BLaER1 (cell line): ENCODE measurements at regions not wholly inside any gene's neighbourhood (a gene's known extent, or its start where the extent isn't known, plus 50 kb on each side); places are given as distances from the start of the nearest gene placed in this dataset.
"Not testable (repeated sequence)": the region's sequence is repeated elsewhere in the genome, so short reads cannot be mapped to it uniquely, and the experiment has no call there.

ENCODE experiments used
- H3K27ac ChIP-seq: shearing (Covaris generic); formaldehyde crosslinking; 2 replicates; pipeline ENCODE4 v1.8.1; 2022
- H3K27me3 ChIP-seq: shearing (Covaris generic); formaldehyde crosslinking; 2 replicates; pipeline ENCODE4 v1.8.1; 2022
- H3K36me3 ChIP-seq: shearing (Covaris generic); formaldehyde crosslinking; 2 replicates; pipeline ENCODE4 v1.8.1; 2022
- H3K4me1 ChIP-seq: shearing (Covaris generic); formaldehyde crosslinking; 2 replicates; pipeline ENCODE4 v1.8.1; 2022
- H3K4me2 ChIP-seq: shearing (Covaris generic); formaldehyde crosslinking; 2 replicates; pipeline ENCODE4 v1.8.1; 2022
- H3K4me3 ChIP-seq: shearing (Covaris generic); formaldehyde crosslinking; 2 replicates; pipeline ENCODE4 v1.8.1; 2022
- H3K9ac ChIP-seq: shearing (Covaris generic); formaldehyde crosslinking; 2 replicates; pipeline ENCODE4 v1.8.1; 2022
- H3K9me3 ChIP-seq: shearing (Covaris generic); formaldehyde crosslinking; 2 replicates; pipeline ENCODE4 v1.8.1; 2022
- H4K20me1 ChIP-seq: shearing (Covaris generic); formaldehyde crosslinking; 2 replicates; pipeline ENCODE4 v1.8.1; 2022
- Cebpa-rat ChIP-seq: shearing (Covaris generic); IDR thresholded peaks from 2 replicates; pipeline ENCODE4 v1.8.1; 2022

- no peaks in the 10 kb centered on the region for H4K20me1 ChIP-seq
- no peak overlapping the region for H3K4me3 ChIP-seq
- no peak overlapping the region; the same call in 1 of the 2 replicates for H3K4me2 ChIP-seq
- H3K4me1 ChIP-seq, result no peaks in the 10 kb centered on the region
- no peaks in the 10 kb centered on the region for H3K9me3 ChIP-seq
- no peaks in the 10 kb centered on the region for H3K27me3 ChIP-seq
- H3K9ac ChIP-seq, result no peak overlapping the region
- no peak overlapping the region for H3K27ac ChIP-seq
- no peak for TF ChIP-seq Cebpa-rat
- no peaks in the 10 kb centered on the region for H3K36me3 ChIP-seq
Measured at GRCh38 chr3:557972-558371, 361.4 kb downstream of the CHL1 start.

- H3K9me3 ChIP-seq, result no peaks in the 10 kb centered on the region
- H3K27ac ChIP-seq, result no peak overlapping the region
- no peak overlapping the region for H3K9ac ChIP-seq
- H3K4me1 ChIP-seq, result no peaks in the 10 kb centered on the region
- H3K4me3 ChIP-seq, result no peak overlapping the region
- H4K20me1 ChIP-seq, result no peaks in the 10 kb centered on the region
- TF ChIP-seq Cebpa-rat, result no peak
- no peak overlapping the region for H3K4me2 ChIP-seq
- H3K36me3 ChIP-seq, result no peaks in the 10 kb centered on the region
- no peaks in the 10 kb centered on the region for H3K27me3 ChIP-seq
Measured at GRCh38 chr3:567488-568185, 371.1 kb downstream of the CHL1 start.

- H3K4me2 ChIP-seq, H3K9ac ChIP-seq, H3K27me3 ChIP-seq, H3K4me1 ChIP-seq, H3K4me3 ChIP-seq, H3K9me3 ChIP-seq, H3K36me3 ChIP-seq, H3K27ac ChIP-seq, H4K20me1 ChIP-seq: not testable (repeated sequence)
Measured at GRCh38 chr3:579529-579928, 383.0 kb downstream of the CHL1 start.

GRCh38 chr3:589066-589465, 392.5 kb downstream of the CHL1 start:
- not testable (repeated sequence) for H3K4me2 ChIP-seq, H3K9ac ChIP-seq, H3K27ac ChIP-seq

GRCh38 chr3:597304-597703, 400.7 kb downstream of the CHL1 start:
- H3K27me3 ChIP-seq, H3K4me1 ChIP-seq, H3K36me3 ChIP-seq, H3K27ac ChIP-seq, H3K4me2 ChIP-seq, H4K20me1 ChIP-seq, H3K9me3 ChIP-seq, H3K9ac ChIP-seq, H3K4me3 ChIP-seq: not testable (repeated sequence)

More at GRCh38 chr3:589066-589465, 392.5 kb downstream of the CHL1 start:
- not testable (repeated sequence) for H3K4me3 ChIP-seq, H3K9me3 ChIP-seq, H3K4me1 ChIP-seq, H4K20me1 ChIP-seq, H3K27me3 ChIP-seq, H3K36me3 ChIP-seq

- not testable (repeated sequence) for H3K9ac ChIP-seq, H3K4me3 ChIP-seq, H3K36me3 ChIP-seq, H3K4me1 ChIP-seq, H4K20me1 ChIP-seq, H3K27ac ChIP-seq, H3K4me2 ChIP-seq, H3K27me3 ChIP-seq, H3K9me3 ChIP-seq
Measured at GRCh38 chr3:597746-598145, 401.2 kb downstream of the CHL1 start.

- not testable (repeated sequence) for H3K4me3 ChIP-seq, H4K20me1 ChIP-seq, H3K36me3 ChIP-seq, H3K4me1 ChIP-seq, H3K4me2 ChIP-seq, H3K9ac ChIP-seq, H3K27ac ChIP-seq, H3K9me3 ChIP-seq, H3K27me3 ChIP-seq
Measured at GRCh38 chr3:607480-607879, 410.9 kb downstream of the CHL1 start.

- Histone ChIP-seq H3K9me3 (no peaks in the 10 kb centered on the region), H4K20me1 (no peaks in the 10 kb centered on the region), H3K36me3 (no peaks in the 10 kb centered on the region), H3K4me2 (no peak overlapping the region), H3K27ac (no peak overlapping the region), H3K4me1 (no peaks in the 10 kb centered on the region), H3K4me3 (no peak overlapping the region), H3K27me3 (no peaks in the 10 kb centered on the region), H3K9ac (no peak overlapping the region)
- TF ChIP-seq Cebpa-rat, result no peak
Measured at GRCh38 chr3:621714-622113, 425.2 kb downstream of the CHL1 start.

GRCh38 chr3:622314-622713, 425.8 kb downstream of the CHL1 start:
- Histone ChIP-seq H3K36me3 (no peaks in the 10 kb centered on the region), H3K27me3 (no peaks in the 10 kb centered on the region), H3K27ac (no peak overlapping the region), H3K9me3 (no peaks in the 10 kb centered on the region), H4K20me1 (no peaks in the 10 kb centered on the region), H3K4me3 (no peak overlapping the region), H3K4me1 (no peaks in the 10 kb centered on the region), H3K4me2 (no peak overlapping the region), H3K9ac (no peak overlapping the region)
- no peak for TF ChIP-seq Cebpa-rat

GRCh38 chr3:623914-624545, 427.5 kb downstream of the CHL1 start:
- H3K9me3 ChIP-seq, result no peaks in the 10 kb centered on the region
- H3K27me3 ChIP-seq, result no peaks in the 10 kb centered on the region
- no peak overlapping the region for H3K27ac ChIP-seq
- no peak for TF ChIP-seq Cebpa-rat
- H4K20me1 ChIP-seq, result no peaks in the 10 kb centered on the region
- H3K9ac ChIP-seq, result no peak overlapping the region
- H3K36me3 ChIP-seq, result no peaks in the 10 kb centered on the region
- no peak overlapping the region for H3K4me3 ChIP-seq
- no peak overlapping the region for H3K4me2 ChIP-seq
- no peaks in the 10 kb centered on the region for H3K4me1 ChIP-seq
